ENCODE measurements at regions not wholly inside any gene's neighbourhood (a gene's known extent, or its start where the extent isn't known, plus 50 kb on each side); places are given as distances from the start of the nearest gene placed in this dataset.

DNA sequence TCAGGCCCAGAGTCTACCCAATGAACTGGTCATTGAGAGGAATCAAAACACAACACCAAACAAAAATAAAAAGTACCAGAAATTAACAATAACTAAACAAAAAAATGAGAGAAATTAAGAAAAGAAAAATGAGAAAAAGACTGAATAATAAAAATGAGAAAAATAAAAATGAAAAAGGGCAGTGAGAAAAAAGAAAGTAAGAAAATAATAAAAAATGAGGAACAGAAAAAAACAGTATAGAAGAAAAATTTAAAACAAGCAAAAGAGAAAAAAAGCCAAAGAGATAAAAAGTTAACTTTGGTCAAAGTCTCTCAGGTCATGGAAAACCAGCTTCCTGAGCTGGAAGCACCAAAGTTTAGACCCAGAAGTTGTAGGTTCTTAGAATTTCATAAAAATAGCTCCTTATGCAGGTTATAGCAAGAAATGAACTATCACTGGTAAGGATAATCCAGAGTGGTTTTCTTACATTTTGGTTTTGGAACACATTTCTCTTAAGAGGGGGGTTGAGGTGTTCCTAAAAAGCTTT is 51.0 kb upstream of the WDR17 start:
- H3K27ac ChIP-seq, result no peak overlapping the region
- no peak for DNase-seq
- TF ChIP-seq, protein P1, sequence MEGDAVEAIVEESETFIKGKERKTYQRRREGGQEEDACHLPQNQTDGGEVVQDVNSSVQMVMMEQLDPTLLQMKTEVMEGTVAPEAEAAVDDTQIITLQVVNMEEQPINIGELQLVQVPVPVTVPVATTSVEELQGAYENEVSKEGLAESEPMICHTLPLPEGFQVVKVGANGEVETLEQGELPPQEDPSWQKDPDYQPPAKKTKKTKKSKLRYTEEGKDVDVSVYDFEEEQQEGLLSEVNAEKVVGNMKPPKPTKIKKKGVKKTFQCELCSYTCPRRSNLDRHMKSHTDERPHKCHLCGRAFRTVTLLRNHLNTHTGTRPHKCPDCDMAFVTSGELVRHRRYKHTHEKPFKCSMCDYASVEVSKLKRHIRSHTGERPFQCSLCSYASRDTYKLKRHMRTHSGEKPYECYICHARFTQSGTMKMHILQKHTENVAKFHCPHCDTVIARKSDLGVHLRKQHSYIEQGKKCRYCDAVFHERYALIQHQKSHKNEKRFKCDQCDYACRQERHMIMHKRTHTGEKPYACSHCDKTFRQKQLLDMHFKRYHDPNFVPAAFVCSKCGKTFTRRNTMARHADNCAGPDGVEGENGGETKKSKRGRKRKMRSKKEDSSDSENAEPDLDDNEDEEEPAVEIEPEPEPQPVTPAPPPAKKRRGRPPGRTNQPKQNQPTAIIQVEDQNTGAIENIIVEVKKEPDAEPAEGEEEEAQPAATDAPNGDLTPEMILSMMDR (IDR thresholded peaks at IDR 0.05; ENCODE audit: low read depth, low read length, missing control alignments), result no peak
- no peaks in the 10 kb centered on the region for H3K36me3 ChIP-seq (replicated peaks)
- H3K27me3 ChIP-seq (replicated peaks), result no peaks in the 10 kb centered on the region
- H3K4me3 ChIP-seq (ENCODE audit: low read depth, low read length), result no peak overlapping the region
- in situ Hi-C loops (cut with HindIII; ENCODE audit: low pct_ligation_motif_present, low sequenced_read_pairs), result no loop called here
